ENCODE measurements at regions not wholly inside any gene's neighbourhood (a gene's known extent, or its start where the extent isn't known, plus 50 kb on each side); places are given as distances from the start of the nearest gene placed in this dataset.

DNA sequence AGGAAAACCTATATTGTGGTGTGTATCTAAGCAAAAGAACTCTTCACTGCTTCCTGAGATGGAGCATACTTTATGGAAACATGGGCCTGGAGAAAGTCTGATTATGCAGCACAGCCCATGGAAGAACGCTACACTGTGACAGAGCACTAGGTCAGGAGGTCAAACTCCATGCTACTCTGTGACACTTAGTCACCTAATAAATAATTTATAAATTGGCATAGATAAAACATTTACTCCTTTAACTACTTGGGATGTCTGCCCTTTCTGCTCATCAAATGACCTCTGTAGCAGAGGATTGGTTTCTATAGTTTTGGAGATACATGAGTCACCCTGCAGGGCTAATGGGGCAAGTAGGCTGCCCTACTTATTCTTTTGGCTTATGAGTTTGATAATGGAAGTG, 134.7 kb upstream of the BANK1 start:
- no peak for TF ChIP-seq YY1 (IDR thresholded peaks at IDR 0.05; ENCODE audit: low read depth, low read length)
- no peak for TF ChIP-seq EGR1 (IDR thresholded peaks at IDR 0.05; ENCODE audit: borderline replicate concordance in 1 of 2, low read depth in 2 of 2, low read length in 2 of 2)
- TF ChIP-seq RAD21 (IDR thresholded peaks at IDR 0.05; ENCODE audit: insufficient read depth, low read depth, low read length) = no peak
- no peak for TF ChIP-seq TCF3 (IDR thresholded peaks at IDR 0.05; ENCODE audit: borderline replicate concordance, insufficient read depth, low read depth, low read length)
